ENCODE measurements at regions not wholly inside any gene's neighbourhood (a gene's known extent, or its start where the extent isn't known, plus 50 kb on each side); places are given as distances from the start of the nearest gene placed in this dataset.

- Histone ChIP-seq H3K27me3 (ENCODE audit: control insufficient read depth in 1 of 2, insufficient read depth in 2 of 2, low read length in 2 of 2) (no peaks in the 10 kb centered on the region), H3K4me3 (ENCODE audit: low read length in 2 of 2) (no peak overlapping the region), H3K36me3 (ENCODE audit: control insufficient read depth in 2 of 2, insufficient read depth in 2 of 2, low read length in 2 of 2) (no peaks in the 10 kb centered on the region), H3K27ac (ENCODE audit: low read length) (no peak overlapping the region), H3K4me1 (ENCODE audit: control insufficient read depth, insufficient read depth, low read length) (no peaks in the 10 kb centered on the region), H3K9me3 (ENCODE audit: control insufficient read depth in 2 of 2, low read length in 2 of 2) (peaks cover 2 to 10% of the 10 kb centered on the region in 2 donors), H3K9ac (ENCODE audit: low read length in 2 of 2) (no peak overlapping the region)
These were observed 300.1 kb downstream of the SAMD5 start for GRCh38 chr6:147808640-147809039.

- no peaks in the 10 kb centered on the region for H3K27me3 ChIP-seq (ENCODE audit: control insufficient read depth in 1 of 2, insufficient read depth in 2 of 2, low read length in 2 of 2)
- no peaks in the 10 kb centered on the region for H3K36me3 ChIP-seq (ENCODE audit: control insufficient read depth in 2 of 2, insufficient read depth in 2 of 2, low read length in 2 of 2)
- H3K9me3 ChIP-seq (ENCODE audit: control insufficient read depth in 2 of 2, low read length in 2 of 2): no peaks in the 10 kb centered on the region
- H3K4me1 ChIP-seq (ENCODE audit: control insufficient read depth, insufficient read depth, low read length): no peaks in the 10 kb centered on the region
- no peak overlapping the region for H3K9ac ChIP-seq (ENCODE audit: low read length in 2 of 2)
- no peak overlapping the region for H3K4me3 ChIP-seq (ENCODE audit: low read length in 2 of 2)
- no peak overlapping the region for H3K27ac ChIP-seq (ENCODE audit: low read length)
These were observed 303.6 kb downstream of the SAMD5 start for GRCh38 chr6:147811913-147812629.

GRCh38 chr6:147817042-147817689 lies 308.7 kb downstream of the SAMD5 start:
- Histone ChIP-seq H3K36me3 (ENCODE audit: control insufficient read depth in 2 of 2, insufficient read depth in 2 of 2, low read length in 2 of 2) (no peaks in the 10 kb centered on the region), H3K27ac (ENCODE audit: low read length) (no peak overlapping the region), H3K4me3 (ENCODE audit: low read length in 2 of 2) (no peak overlapping the region), H3K9ac (ENCODE audit: low read length in 2 of 2) (no peak overlapping the region), H3K9me3 (ENCODE audit: control insufficient read depth in 2 of 2, low read length in 2 of 2) (no peaks in the 10 kb centered on the region), H3K27me3 (ENCODE audit: control insufficient read depth in 1 of 2, insufficient read depth in 2 of 2, low read length in 2 of 2) (no peaks in the 10 kb centered on the region), H3K4me1 (ENCODE audit: control insufficient read depth, insufficient read depth, low read length) (no peaks in the 10 kb centered on the region)

- H3K27me3 ChIP-seq (ENCODE audit: control insufficient read depth in 1 of 2, insufficient read depth in 2 of 2, low read length in 2 of 2): no peaks in the 10 kb centered on the region
- no peaks in the 10 kb centered on the region for H3K36me3 ChIP-seq (ENCODE audit: control insufficient read depth in 2 of 2, insufficient read depth in 2 of 2, low read length in 2 of 2)
- H3K9me3 ChIP-seq (ENCODE audit: control insufficient read depth in 2 of 2, low read length in 2 of 2): no peaks in the 10 kb centered on the region
- no peak overlapping the region for H3K9ac ChIP-seq (ENCODE audit: low read length in 2 of 2)
- H3K4me3 ChIP-seq (ENCODE audit: low read length in 2 of 2): no peak overlapping the region
- H3K27ac ChIP-seq (ENCODE audit: low read length): no peak overlapping the region
- no peaks in the 10 kb centered on the region for H3K4me1 ChIP-seq (ENCODE audit: control insufficient read depth, insufficient read depth, low read length)
These were observed 312.0 kb downstream of the SAMD5 start for GRCh38 chr6:147820520-147820919.

GRCh38 chr6:147821295-147821897 lies 312.9 kb downstream of the SAMD5 start:
- no peak overlapping the region for H3K27ac ChIP-seq (ENCODE audit: low read length)
- no peaks in the 10 kb centered on the region for H3K9me3 ChIP-seq (ENCODE audit: control insufficient read depth in 2 of 2, low read length in 2 of 2)
- no peak overlapping the region for H3K4me3 ChIP-seq (ENCODE audit: low read length in 2 of 2)
- no peak overlapping the region for H3K9ac ChIP-seq (ENCODE audit: low read length in 2 of 2)
- no peaks in the 10 kb centered on the region for H3K27me3 ChIP-seq (ENCODE audit: control insufficient read depth in 1 of 2, insufficient read depth in 2 of 2, low read length in 2 of 2)
- H3K4me1 ChIP-seq (ENCODE audit: control insufficient read depth, insufficient read depth, low read length): no peaks in the 10 kb centered on the region
- no peaks in the 10 kb centered on the region for H3K36me3 ChIP-seq (ENCODE audit: control insufficient read depth in 2 of 2, insufficient read depth in 2 of 2, low read length in 2 of 2)

DNA sequence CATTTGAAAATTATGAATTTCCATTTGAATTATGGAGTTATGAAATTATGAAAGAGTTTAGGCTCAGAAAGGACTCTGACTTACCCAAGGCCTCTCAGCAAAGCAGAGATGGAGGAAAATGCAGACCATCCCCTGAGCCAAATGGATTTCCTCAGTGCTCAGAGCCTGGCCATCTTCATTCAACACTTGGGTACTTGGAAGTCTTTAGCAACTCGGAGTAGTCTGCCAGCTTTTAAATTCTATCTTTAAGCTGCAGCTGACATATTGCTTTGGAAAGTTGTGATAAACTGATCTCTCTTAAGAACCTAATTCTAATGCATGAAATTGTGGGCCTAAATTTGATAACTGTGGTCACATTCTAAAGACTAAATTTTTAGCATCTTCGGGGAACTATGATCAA lies 315.4 kb downstream of the SAMD5 start:
- H3K4me3 ChIP-seq (ENCODE audit: low read length in 2 of 2): no peak overlapping the region
- no peaks in the 10 kb centered on the region for H3K36me3 ChIP-seq (ENCODE audit: control insufficient read depth in 2 of 2, insufficient read depth in 2 of 2, low read length in 2 of 2)
- no peak overlapping the region for H3K9ac ChIP-seq (ENCODE audit: low read length in 2 of 2)
- H3K4me1 ChIP-seq (ENCODE audit: control insufficient read depth, insufficient read depth, low read length): no peaks in the 10 kb centered on the region
- H3K9me3 ChIP-seq (ENCODE audit: control insufficient read depth in 2 of 2, low read length in 2 of 2): no peaks in the 10 kb centered on the region
- H3K27ac ChIP-seq (ENCODE audit: low read length): no peak overlapping the region
- H3K27me3 ChIP-seq (ENCODE audit: control insufficient read depth in 1 of 2, insufficient read depth in 2 of 2, low read length in 2 of 2): no peaks in the 10 kb centered on the region

GRCh38 chr6:147825848-147826247 lies 317.4 kb downstream of the SAMD5 start:
- no peaks in the 10 kb centered on the region for H3K4me1 ChIP-seq (ENCODE audit: control insufficient read depth, insufficient read depth, low read length)
- no peak overlapping the region for H3K27ac ChIP-seq (ENCODE audit: low read length)
- H3K36me3 ChIP-seq (ENCODE audit: control insufficient read depth in 2 of 2, insufficient read depth in 2 of 2, low read length in 2 of 2): no peaks in the 10 kb centered on the region
- no peak overlapping the region for H3K4me3 ChIP-seq (ENCODE audit: low read length in 2 of 2)
- no peak overlapping the region for H3K9ac ChIP-seq (ENCODE audit: low read length in 2 of 2)
- no peaks in the 10 kb centered on the region for H3K9me3 ChIP-seq (ENCODE audit: control insufficient read depth in 2 of 2, low read length in 2 of 2)
- H3K27me3 ChIP-seq (ENCODE audit: control insufficient read depth in 1 of 2, insufficient read depth in 2 of 2, low read length in 2 of 2): no peaks in the 10 kb centered on the region

DNA sequence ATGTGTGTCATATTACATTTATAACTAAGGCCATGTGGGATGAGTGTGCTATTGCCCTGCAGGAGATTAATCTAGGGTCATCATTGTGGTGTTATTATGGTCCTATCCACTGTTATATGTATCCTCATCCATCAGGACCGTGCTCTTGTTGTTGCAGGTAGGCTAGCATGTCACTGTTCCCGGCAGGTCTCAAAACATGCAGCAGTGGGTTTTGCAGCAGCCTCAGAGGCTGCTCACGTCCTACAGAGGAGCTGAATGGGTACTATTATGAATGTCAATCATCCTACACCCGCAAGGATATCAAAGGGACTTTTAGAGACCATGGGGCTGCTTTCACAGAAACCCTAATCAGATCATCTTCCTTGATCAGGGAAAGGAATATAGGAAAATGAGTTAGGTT lies 318.2 kb downstream of the SAMD5 start:
- no peak overlapping the region for H3K27ac ChIP-seq (ENCODE audit: low read length)
- H3K4me1 ChIP-seq (ENCODE audit: control insufficient read depth, insufficient read depth, low read length): no peaks in the 10 kb centered on the region
- no peaks in the 10 kb centered on the region for H3K27me3 ChIP-seq (ENCODE audit: control insufficient read depth in 1 of 2, insufficient read depth in 2 of 2, low read length in 2 of 2)
- H3K9me3 ChIP-seq (ENCODE audit: control insufficient read depth in 2 of 2, low read length in 2 of 2): no peaks in the 10 kb centered on the region
- no peak overlapping the region for H3K9ac ChIP-seq (ENCODE audit: low read length in 2 of 2)
- no peak overlapping the region for H3K4me3 ChIP-seq (ENCODE audit: low read length in 2 of 2)
- H3K36me3 ChIP-seq (ENCODE audit: control insufficient read depth in 2 of 2, insufficient read depth in 2 of 2, low read length in 2 of 2): no peaks in the 10 kb centered on the region

DNA sequence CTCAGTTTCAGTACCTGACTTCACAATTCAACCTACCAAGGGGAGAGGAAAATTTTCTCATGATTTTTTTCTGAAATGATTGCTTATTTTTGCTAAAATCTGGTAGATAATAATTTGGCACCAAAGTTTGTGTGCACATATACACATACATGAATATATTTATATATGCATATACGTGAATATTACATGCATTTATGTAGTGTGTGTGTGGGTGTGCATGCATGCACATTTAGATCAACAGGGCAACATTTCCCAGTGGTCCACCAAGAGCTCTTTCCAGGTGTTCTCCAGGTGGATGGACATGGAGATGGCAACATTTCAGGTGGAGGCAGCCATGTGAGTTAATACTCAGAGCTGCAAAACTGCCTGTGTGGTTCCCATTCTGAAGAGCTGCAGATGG lies 320.9 kb downstream of the SAMD5 start:
- Histone ChIP-seq H3K9ac (ENCODE audit: low read length in 2 of 2) (no peak overlapping the region), H3K9me3 (ENCODE audit: control insufficient read depth in 2 of 2, low read length in 2 of 2) (no peaks in the 10 kb centered on the region), H3K27me3 (ENCODE audit: control insufficient read depth in 1 of 2, insufficient read depth in 2 of 2, low read length in 2 of 2) (no peaks in the 10 kb centered on the region), H3K4me3 (ENCODE audit: low read length in 2 of 2) (no peak overlapping the region), H3K27ac (ENCODE audit: low read length) (no peak overlapping the region), H3K4me1 (ENCODE audit: control insufficient read depth, insufficient read depth, low read length) (no peaks in the 10 kb centered on the region), H3K36me3 (ENCODE audit: control insufficient read depth in 2 of 2, insufficient read depth in 2 of 2, low read length in 2 of 2) (no peaks in the 10 kb centered on the region)

DNA sequence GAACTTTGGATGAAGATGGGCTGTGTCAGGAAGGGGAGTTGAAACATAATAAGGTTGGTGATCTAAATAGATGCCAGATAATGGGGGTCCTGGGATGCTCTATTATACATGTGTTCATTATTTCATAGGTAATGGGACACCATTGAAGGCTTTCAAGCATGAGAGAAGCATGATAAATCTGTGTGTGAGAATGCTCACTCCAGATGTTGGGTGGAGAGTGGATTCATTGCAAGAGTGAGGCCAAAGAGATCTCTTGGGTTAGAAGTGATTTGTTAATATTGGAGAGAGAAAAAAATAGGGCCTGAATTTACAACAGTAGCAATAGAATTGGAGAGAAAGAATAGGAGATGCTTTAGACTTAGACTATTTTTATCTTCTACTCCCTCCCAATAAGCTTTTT lies 321.3 kb downstream of the SAMD5 start:
- no peak overlapping the region for H3K9ac ChIP-seq (ENCODE audit: low read length in 2 of 2)
- H3K4me3 ChIP-seq (ENCODE audit: low read length in 2 of 2): no peak overlapping the region
- no peak overlapping the region for H3K27ac ChIP-seq (ENCODE audit: low read length)
- no peaks in the 10 kb centered on the region for H3K27me3 ChIP-seq (ENCODE audit: control insufficient read depth in 1 of 2, insufficient read depth in 2 of 2, low read length in 2 of 2)
- no peaks in the 10 kb centered on the region for H3K9me3 ChIP-seq (ENCODE audit: control insufficient read depth in 2 of 2, low read length in 2 of 2)
- no peaks in the 10 kb centered on the region for H3K36me3 ChIP-seq (ENCODE audit: control insufficient read depth in 2 of 2, insufficient read depth in 2 of 2, low read length in 2 of 2)
- no peaks in the 10 kb centered on the region for H3K4me1 ChIP-seq (ENCODE audit: control insufficient read depth, insufficient read depth, low read length)

- no peak overlapping the region for H3K9ac ChIP-seq (ENCODE audit: low read length in 2 of 2)
- H3K9me3 ChIP-seq (ENCODE audit: control insufficient read depth in 2 of 2, low read length in 2 of 2): no peaks in the 10 kb centered on the region
- H3K27ac ChIP-seq (ENCODE audit: low read length): no peak overlapping the region
- H3K36me3 ChIP-seq (ENCODE audit: control insufficient read depth in 2 of 2, insufficient read depth in 2 of 2, low read length in 2 of 2): no peaks in the 10 kb centered on the region
- no peaks in the 10 kb centered on the region for H3K27me3 ChIP-seq (ENCODE audit: control insufficient read depth in 1 of 2, insufficient read depth in 2 of 2, low read length in 2 of 2)
- no peaks in the 10 kb centered on the region for H3K4me1 ChIP-seq (ENCODE audit: control insufficient read depth, insufficient read depth, low read length)
- H3K4me3 ChIP-seq (ENCODE audit: low read length in 2 of 2): no peak overlapping the region
These were observed 322.9 kb downstream of the SAMD5 start for GRCh38 chr6:147831356-147831755.

Data from stomach smooth muscle (tissue), 2 donors.